ENCODE measurements at regions not wholly inside any gene's neighbourhood (a gene's known extent, or its start where the extent isn't known, plus 50 kb on each side); places are given as distances from the start of the nearest gene placed in this dataset.

DNA sequence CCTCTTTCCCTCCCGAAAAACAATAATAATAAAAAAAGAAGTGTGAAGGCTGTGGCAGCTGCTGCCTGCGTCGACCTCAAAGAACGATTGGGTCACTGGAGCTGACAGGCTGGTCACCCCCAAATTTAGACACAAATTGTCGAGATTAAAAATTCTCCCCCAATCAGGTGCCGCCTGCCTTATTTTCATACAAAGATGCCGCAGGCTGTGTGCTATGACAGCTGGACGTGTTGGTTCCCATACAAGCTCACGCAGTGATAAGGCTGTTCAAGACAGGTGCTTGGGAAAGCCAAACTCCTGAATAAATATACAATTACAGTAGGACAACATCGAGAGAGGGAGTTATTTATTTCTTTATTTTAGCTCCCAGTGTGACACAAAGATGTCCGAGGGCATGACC is 1041.8 kb downstream of the VRK1 start:
- TF ChIP-seq, protein P1, sequence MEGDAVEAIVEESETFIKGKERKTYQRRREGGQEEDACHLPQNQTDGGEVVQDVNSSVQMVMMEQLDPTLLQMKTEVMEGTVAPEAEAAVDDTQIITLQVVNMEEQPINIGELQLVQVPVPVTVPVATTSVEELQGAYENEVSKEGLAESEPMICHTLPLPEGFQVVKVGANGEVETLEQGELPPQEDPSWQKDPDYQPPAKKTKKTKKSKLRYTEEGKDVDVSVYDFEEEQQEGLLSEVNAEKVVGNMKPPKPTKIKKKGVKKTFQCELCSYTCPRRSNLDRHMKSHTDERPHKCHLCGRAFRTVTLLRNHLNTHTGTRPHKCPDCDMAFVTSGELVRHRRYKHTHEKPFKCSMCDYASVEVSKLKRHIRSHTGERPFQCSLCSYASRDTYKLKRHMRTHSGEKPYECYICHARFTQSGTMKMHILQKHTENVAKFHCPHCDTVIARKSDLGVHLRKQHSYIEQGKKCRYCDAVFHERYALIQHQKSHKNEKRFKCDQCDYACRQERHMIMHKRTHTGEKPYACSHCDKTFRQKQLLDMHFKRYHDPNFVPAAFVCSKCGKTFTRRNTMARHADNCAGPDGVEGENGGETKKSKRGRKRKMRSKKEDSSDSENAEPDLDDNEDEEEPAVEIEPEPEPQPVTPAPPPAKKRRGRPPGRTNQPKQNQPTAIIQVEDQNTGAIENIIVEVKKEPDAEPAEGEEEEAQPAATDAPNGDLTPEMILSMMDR (IDR thresholded peaks at IDR 0.05) = no peak
- TF ChIP-seq POLR2AphosphoS5 (IDR thresholded peaks at IDR 0.05) = no peak
